ENCODE measurements at regions not wholly inside any gene's neighbourhood (a gene's known extent, or its start where the extent isn't known, plus 50 kb on each side); places are given as distances from the start of the nearest gene placed in this dataset.
"Not testable (repeated sequence)": the region's sequence is repeated elsewhere in the genome, so short reads cannot be mapped to it uniquely, and the experiment has no call there.

DNA sequence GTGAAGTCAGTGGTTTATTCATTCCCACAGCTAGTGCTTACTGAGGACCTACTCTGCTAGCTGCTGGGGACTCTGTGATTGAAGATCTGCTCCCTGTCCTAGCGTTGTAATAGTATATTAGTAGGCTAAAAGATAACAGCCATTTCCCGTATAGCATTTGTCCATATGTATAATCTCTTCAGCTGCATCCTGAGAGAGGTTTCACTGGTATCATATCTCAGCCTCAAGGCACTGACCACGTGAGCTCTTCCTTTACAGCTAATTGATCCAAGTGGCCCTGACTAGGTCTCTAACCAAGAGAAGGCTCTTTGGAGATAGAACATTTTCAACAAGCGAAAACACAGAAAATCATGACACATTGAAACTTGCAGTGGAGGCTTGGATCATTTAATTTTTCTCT lies 110.2 kb downstream of the APIP start:
- H3K27me3 ChIP-seq (ENCODE audit: control insufficient read depth in 1 of 2, insufficient read depth in 2 of 2, low read length in 1 of 2) = no peaks in the 10 kb centered on the region
- DNase-seq (no peak), ATAC-seq (ENCODE audit: low FRiP score) (no peak)
- H3K4me1 ChIP-seq (ENCODE audit: control insufficient read depth in 1 of 2, insufficient read depth in 2 of 2, low read length in 2 of 2) = no peaks in the 10 kb centered on the region
- H3K4me3 ChIP-seq (ENCODE audit: low read length in 2 of 2) = no peak overlapping the region
- no peaks in the 10 kb centered on the region for H3K36me3 ChIP-seq (ENCODE audit: control insufficient read depth in 1 of 2, insufficient read depth in 2 of 2, low read length in 1 of 2)
- 78 to 80% methylated on average over 4 of the region's 4 CpGs for WGBS, 2 donors
- intact Hi-C loops (cut with DNase I) = no loop called here
- H3K27ac ChIP-seq (ENCODE audit: low read depth in 1 of 2, low read length in 2 of 2) = no peak overlapping the region
- no peaks in the 10 kb centered on the region for H3K9me3 ChIP-seq (ENCODE audit: control insufficient read depth, low read length)

DNA sequence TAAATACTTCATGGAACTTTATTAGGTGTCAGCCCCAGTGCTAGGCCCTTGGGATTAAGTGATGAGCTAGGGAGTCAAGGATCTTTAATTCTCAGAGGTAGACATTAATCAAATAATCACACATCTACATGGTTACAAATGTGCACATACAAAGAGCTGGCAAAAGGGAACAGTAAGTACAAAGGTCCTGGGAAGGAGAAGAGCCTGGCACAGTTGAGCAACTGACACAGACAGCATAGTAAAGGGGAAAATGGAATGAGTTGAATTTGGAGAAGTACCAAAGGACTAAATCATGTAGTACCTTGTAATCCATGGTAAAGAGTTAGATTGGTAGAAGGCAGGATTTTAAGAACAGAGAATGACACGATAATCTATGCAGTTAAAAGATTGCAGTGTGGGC lies 116.3 kb downstream of the APIP start:
- Histone ChIP-seq H3K4me1 (ENCODE audit: control insufficient read depth in 1 of 2, insufficient read depth in 2 of 2, low read length in 2 of 2) (no peaks in the 10 kb centered on the region), H3K27ac (ENCODE audit: low read depth in 1 of 2, low read length in 2 of 2) (no peak overlapping the region), H3K36me3 (ENCODE audit: control insufficient read depth in 1 of 2, insufficient read depth in 2 of 2, low read length in 1 of 2) (no peaks in the 10 kb centered on the region), H3K9me3 (ENCODE audit: control insufficient read depth, low read length) (no peaks in the 10 kb centered on the region), H3K4me3 (ENCODE audit: low read length in 2 of 2) (no peak overlapping the region), H3K27me3 (ENCODE audit: control insufficient read depth in 1 of 2, insufficient read depth in 2 of 2, low read length in 1 of 2) (no peaks in the 10 kb centered on the region)
- 72 to 79% methylated on average over 1 of the region's 1 CpG for WGBS, 2 donors
- intact Hi-C loops (cut with DNase I) = no loop called here
- ATAC-seq (ENCODE audit: low FRiP score) (no peak), DNase-seq (no peak)

DNA sequence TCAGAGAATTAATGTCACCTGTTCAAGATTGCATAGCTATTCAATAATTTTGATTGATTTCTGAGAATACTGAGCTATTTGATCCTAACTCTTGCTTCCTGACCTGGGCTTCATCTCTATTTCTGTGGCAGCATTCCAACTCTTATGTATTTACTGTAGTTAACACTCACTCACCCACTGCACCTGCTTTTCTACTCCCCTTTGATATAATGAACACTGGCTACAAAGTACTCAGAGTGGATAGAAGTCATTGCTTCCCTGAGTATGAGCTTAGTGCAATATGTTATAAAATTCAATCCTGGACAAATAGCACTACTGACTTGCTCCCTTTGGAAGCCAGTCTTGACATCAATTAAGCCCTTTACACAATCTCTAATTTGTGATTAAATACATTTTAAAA lies 117.2 kb downstream of the APIP start:
- Histone ChIP-seq H3K27me3 (ENCODE audit: control insufficient read depth in 1 of 2, insufficient read depth in 2 of 2, low read length in 1 of 2) (no peaks in the 10 kb centered on the region), H3K9me3 (ENCODE audit: control insufficient read depth, low read length) (no peaks in the 10 kb centered on the region), H3K4me1 (ENCODE audit: control insufficient read depth in 1 of 2, insufficient read depth in 2 of 2, low read length in 2 of 2) (no peaks in the 10 kb centered on the region), H3K27ac (ENCODE audit: low read depth in 1 of 2, low read length in 2 of 2) (no peak overlapping the region), H3K36me3 (ENCODE audit: control insufficient read depth in 1 of 2, insufficient read depth in 2 of 2, low read length in 1 of 2) (no peaks in the 10 kb centered on the region), H3K4me3 (ENCODE audit: low read length in 2 of 2) (no peak overlapping the region)
- intact Hi-C loops (cut with DNase I) = no loop called here
- DNase-seq (no peak), ATAC-seq (ENCODE audit: low FRiP score) (no peak)

DNA sequence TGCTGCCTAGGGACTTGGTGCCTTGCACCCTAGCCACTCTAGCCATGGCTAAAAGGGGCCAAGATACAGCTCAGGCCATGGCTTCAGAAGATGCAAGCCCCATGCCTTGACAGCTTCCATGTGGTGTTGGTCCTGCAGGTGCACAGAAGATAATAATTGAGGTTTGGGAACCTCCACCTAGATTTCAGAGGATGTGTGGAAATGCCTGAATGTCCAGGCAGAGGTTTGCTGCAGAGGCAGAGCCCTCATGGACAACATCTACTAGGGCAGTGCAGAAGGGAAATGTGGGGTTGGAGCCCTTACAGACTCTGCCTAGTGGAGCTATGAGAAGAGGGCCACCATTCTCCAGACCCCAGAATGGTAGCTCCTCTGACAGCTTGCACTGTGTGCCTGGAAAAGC lies 118.7 kb downstream of the APIP start:
- intact Hi-C loops (cut with DNase I); H3K27ac ChIP-seq (ENCODE audit: low read depth in 1 of 2, low read length in 2 of 2); DNase-seq; H3K9me3 ChIP-seq (ENCODE audit: control insufficient read depth, low read length); H3K36me3 ChIP-seq (ENCODE audit: control insufficient read depth in 1 of 2, insufficient read depth in 2 of 2, low read length in 1 of 2); ATAC-seq (ENCODE audit: low FRiP score); H3K27me3 ChIP-seq (ENCODE audit: control insufficient read depth in 1 of 2, insufficient read depth in 2 of 2, low read length in 1 of 2); H3K4me1 ChIP-seq (ENCODE audit: control insufficient read depth in 1 of 2, insufficient read depth in 2 of 2, low read length in 2 of 2); H3K4me3 ChIP-seq (ENCODE audit: low read length in 2 of 2): not testable (repeated sequence)

DNA sequence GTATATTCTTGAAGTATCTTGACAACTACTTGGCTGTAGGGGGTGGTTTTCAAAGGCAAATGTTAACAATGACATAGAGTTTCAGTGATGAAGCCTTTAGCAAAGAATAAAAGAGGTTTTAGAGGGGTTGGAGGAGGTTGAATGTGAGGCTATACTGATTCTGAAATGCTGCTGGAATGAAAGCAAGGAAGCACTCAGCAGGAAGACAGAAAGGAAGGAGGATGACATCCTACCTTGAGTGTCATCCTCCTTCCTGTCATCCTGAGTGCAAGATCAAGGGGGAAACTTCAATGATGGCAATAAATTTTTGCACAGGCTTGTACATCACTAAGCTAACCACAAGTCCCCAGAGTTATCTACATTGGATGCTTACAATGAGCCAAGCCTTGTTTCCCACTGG lies 120.5 kb downstream of the APIP start:
- DNase-seq (no peak), ATAC-seq (ENCODE audit: low FRiP score) (no peak)
- Histone ChIP-seq H3K4me3 (ENCODE audit: low read length in 2 of 2) (no peak overlapping the region), H3K9me3 (ENCODE audit: control insufficient read depth, low read length) (no peaks in the 10 kb centered on the region), H3K4me1 (ENCODE audit: control insufficient read depth in 1 of 2, insufficient read depth in 2 of 2, low read length in 2 of 2) (no peaks in the 10 kb centered on the region), H3K36me3 (ENCODE audit: control insufficient read depth in 1 of 2, insufficient read depth in 2 of 2, low read length in 1 of 2) (no peaks in the 10 kb centered on the region), H3K27me3 (ENCODE audit: control insufficient read depth in 1 of 2, insufficient read depth in 2 of 2, low read length in 1 of 2) (no peaks in the 10 kb centered on the region), H3K27ac (ENCODE audit: low read depth in 1 of 2, low read length in 2 of 2) (no peak overlapping the region)
- intact Hi-C loops (cut with DNase I) = no loop called here

DNA sequence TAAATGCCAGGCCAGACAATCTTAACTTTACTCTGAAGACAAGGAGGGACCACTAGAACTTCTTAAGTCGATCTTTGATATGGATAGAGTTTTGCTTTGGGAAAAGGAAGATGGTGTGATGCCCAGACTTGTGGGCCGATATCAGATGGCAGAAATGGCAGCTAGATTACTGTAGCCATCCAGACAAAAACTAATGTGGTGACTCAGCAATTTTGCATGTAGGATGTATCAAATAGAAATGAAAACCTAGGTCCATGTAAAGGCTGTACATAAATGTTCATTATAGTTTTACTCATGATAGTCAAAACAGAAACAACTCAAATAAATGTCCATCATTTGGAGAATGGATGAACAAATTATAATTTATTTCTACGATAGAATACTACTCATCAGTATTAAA lies 121.5 kb downstream of the APIP start:
- ATAC-seq (ENCODE audit: low FRiP score) = no peak
- Histone ChIP-seq H3K36me3 (ENCODE audit: control insufficient read depth in 1 of 2, insufficient read depth in 2 of 2, low read length in 1 of 2) (no peaks in the 10 kb centered on the region), H3K27ac (ENCODE audit: low read depth in 1 of 2, low read length in 2 of 2) (no peak overlapping the region), H3K27me3 (ENCODE audit: control insufficient read depth in 1 of 2, insufficient read depth in 2 of 2, low read length in 1 of 2) (no peaks in the 10 kb centered on the region), H3K4me1 (ENCODE audit: control insufficient read depth in 1 of 2, insufficient read depth in 2 of 2, low read length in 2 of 2) (no peaks in the 10 kb centered on the region), H3K9me3 (ENCODE audit: control insufficient read depth, low read length) (no peaks in the 10 kb centered on the region), H3K4me3 (ENCODE audit: low read length in 2 of 2) (no peak overlapping the region)
- DNase-seq = no peak
- intact Hi-C loops (cut with DNase I) = no loop called here
- WGBS, 2 donors = 86 to 89% methylated on average over 3 of the region's 3 CpGs

DNA sequence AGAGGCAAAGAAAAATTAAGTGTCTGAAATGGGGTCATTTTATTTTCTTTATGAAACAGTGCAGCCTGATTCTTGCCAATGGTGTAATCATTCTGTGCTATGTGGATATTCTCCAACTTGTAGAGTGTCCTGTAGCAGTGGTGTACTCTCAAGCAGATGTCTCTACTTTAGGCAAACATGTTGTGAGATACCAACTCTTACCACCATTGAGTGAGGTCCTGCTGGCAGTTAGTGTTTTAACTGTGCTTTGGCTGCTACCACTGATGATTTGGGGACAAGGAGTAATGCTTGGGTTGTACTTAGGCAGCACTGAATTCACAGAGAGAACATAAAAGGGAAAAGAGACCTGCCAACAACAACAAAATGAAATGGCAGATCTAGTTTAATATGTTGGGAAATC lies 122.5 kb downstream of the APIP start:
- peak; percentile 61 for ATAC-seq (ENCODE audit: low FRiP score)
- Histone ChIP-seq H3K9me3 (ENCODE audit: control insufficient read depth, low read length) (peaks cover 2% of the 10 kb centered on the region), H3K27me3 (ENCODE audit: control insufficient read depth in 1 of 2, insufficient read depth in 2 of 2, low read length in 1 of 2) (no peaks in the 10 kb centered on the region), H3K27ac (ENCODE audit: low read depth in 1 of 2, low read length in 2 of 2) (no peak overlapping the region), H3K4me3 (ENCODE audit: low read length in 2 of 2) (no peak overlapping the region), H3K36me3 (ENCODE audit: control insufficient read depth in 1 of 2, insufficient read depth in 2 of 2, low read length in 1 of 2) (no peaks in the 10 kb centered on the region), H3K4me1 (ENCODE audit: control insufficient read depth in 1 of 2, insufficient read depth in 2 of 2, low read length in 2 of 2) (no peaks in the 10 kb centered on the region)
- DNase-seq = no peak
- intact Hi-C loops (cut with DNase I) = no loop called here

DNA sequence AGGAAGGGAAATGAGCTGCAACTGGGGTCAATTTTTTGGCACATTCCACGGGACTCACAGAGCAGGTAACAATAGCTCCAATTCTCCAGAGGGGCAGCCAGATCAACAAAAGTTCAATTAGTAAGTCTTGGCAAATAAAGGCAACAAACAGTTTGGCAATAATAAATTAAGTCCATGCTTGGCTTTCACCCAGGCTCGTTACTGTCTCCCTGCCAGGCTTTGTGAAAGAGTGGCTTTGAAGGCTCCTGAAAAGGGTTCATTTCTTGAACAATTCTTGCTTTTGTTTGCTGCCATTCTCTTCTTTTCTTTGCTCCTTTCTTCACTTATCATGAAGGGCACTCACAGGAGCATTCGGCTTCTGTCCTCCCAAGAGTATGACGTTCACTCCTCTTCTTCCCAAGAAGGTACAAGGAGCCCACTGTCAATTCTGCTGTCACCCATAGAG lies 123.3 kb downstream of the APIP start:
- intact Hi-C loops (cut with DNase I) = no loop called here
- Histone ChIP-seq H3K9me3 (ENCODE audit: control insufficient read depth, low read length) (peaks cover 2% of the 10 kb centered on the region), H3K27ac (ENCODE audit: low read depth in 1 of 2, low read length in 2 of 2) (no peak overlapping the region), H3K4me1 (ENCODE audit: control insufficient read depth in 1 of 2, insufficient read depth in 2 of 2, low read length in 2 of 2) (no peaks in the 10 kb centered on the region), H3K4me3 (ENCODE audit: low read length in 2 of 2) (no peak overlapping the region), H3K36me3 (ENCODE audit: control insufficient read depth in 1 of 2, insufficient read depth in 2 of 2, low read length in 1 of 2) (no peaks in the 10 kb centered on the region), H3K27me3 (ENCODE audit: control insufficient read depth in 1 of 2, insufficient read depth in 2 of 2, low read length in 1 of 2) (no peaks in the 10 kb centered on the region)
- DNase-seq (no peak), ATAC-seq (ENCODE audit: low FRiP score) (peak; percentile 11)
- WGBS, 2 donors = 42 to 46% methylated on average over 4 of the region's 4 CpGs

DNA sequence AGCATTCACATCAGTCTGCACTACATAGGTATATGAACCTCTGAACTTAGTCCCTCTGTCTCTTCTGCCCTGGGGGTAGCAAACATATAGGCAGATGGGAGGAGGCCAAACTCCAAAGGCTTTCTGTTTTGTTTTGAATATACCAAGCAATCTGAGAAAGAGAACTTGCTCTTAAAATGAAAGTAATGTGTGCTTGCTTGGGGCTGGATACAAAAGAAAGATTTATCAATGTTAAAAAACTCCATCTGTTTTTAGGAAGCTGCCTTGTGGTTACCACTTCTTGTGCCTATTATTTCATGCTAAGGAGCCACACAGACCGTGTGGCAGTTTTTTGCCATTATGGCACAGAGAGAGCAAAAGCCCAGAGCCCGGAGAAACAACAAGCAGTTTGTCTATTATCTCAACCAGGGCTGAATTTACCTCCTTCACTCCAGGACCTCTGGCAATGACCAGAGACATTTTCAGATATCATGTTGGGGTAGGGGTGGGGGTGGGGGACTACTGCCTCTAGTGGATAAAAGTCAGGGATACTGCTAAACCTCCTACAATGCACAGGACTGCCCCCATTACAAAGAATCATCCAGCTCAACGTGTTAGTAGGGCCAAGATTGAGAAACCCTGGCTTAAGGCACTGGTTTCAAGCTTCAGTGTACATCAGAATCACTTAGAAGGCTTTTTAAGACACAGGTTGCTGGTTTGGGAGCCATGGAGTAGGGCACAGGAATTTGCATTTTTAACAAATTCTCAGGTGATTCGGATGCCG lies 124.2 kb downstream of the APIP start:
- no peak for DNase-seq
- Histone ChIP-seq H3K4me3 (ENCODE audit: low read length in 2 of 2) (no peak overlapping the region), H3K27ac (ENCODE audit: low read depth in 1 of 2, low read length in 2 of 2) (no peak overlapping the region), H3K36me3 (ENCODE audit: control insufficient read depth in 1 of 2, insufficient read depth in 2 of 2, low read length in 1 of 2) (no peaks in the 10 kb centered on the region), H3K9me3 (ENCODE audit: control insufficient read depth, low read length) (peaks cover 2% of the 10 kb centered on the region), H3K4me1 (ENCODE audit: control insufficient read depth in 1 of 2, insufficient read depth in 2 of 2, low read length in 2 of 2) (no peaks in the 10 kb centered on the region), H3K27me3 (ENCODE audit: control insufficient read depth in 1 of 2, insufficient read depth in 2 of 2, low read length in 1 of 2) (no peaks in the 10 kb centered on the region)
- ATAC-seq (ENCODE audit: low FRiP score) = no peak
- intact Hi-C loops (cut with DNase I) = no loop called here
- 69 to 75% methylated on average over 5 of the region's 5 CpGs for WGBS, 2 donors
